ENCODE measurements at regions not wholly inside any gene's neighbourhood (a gene's known extent, or its start where the extent isn't known, plus 50 kb on each side); places are given as distances from the start of the nearest gene placed in this dataset.

DNA sequence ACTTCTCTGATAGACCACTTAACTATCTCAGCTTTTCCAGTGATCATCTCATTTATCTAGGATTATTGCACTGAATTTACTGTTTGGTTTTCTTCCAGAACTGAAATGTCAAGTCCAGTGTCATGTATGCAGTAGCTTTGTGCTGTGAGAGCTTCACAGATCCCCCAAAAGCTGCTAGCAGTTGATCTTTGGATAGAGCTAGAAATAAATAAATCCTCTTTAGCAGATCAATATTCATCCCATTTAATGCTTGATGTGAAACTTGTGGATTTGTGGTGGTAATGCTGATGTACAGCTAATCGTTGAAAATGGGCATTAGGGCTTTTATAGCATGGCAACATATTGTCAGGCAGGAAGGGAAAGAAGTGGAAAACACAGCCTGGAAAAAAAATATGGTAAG lies 509.6 kb upstream of the FAM241A start:
- no peak for DNase-seq (ENCODE audit: low spot score)
- H3K9me3 Mint-ChIP-seq (ENCODE audit: unreplicated experiment): no peaks in the 10 kb centered on the region

GRCh38 chr4:111636961-111637585 lies 508.2 kb upstream of the FAM241A start:
- H3K4me3 Mint-ChIP-seq (ENCODE audit: unreplicated experiment): no peak overlapping the region

More for the DNA sequence above, 509.6 kb upstream of the FAM241A start:
- Mint-ChIP-seq H3K4me3 (ENCODE audit: unreplicated experiment) (no peak overlapping the region), H3K27ac (ENCODE audit: unreplicated experiment) (no peak overlapping the region), H3K27me3 (ENCODE audit: unreplicated experiment) (no peaks in the 10 kb centered on the region), H3K36me3 (ENCODE audit: low read depth, unreplicated experiment) (no peaks in the 10 kb centered on the region), H3K4me1 (ENCODE audit: unreplicated experiment) (peaks cover 7% of the 10 kb centered on the region)
- TF ChIP-seq, protein P1, sequence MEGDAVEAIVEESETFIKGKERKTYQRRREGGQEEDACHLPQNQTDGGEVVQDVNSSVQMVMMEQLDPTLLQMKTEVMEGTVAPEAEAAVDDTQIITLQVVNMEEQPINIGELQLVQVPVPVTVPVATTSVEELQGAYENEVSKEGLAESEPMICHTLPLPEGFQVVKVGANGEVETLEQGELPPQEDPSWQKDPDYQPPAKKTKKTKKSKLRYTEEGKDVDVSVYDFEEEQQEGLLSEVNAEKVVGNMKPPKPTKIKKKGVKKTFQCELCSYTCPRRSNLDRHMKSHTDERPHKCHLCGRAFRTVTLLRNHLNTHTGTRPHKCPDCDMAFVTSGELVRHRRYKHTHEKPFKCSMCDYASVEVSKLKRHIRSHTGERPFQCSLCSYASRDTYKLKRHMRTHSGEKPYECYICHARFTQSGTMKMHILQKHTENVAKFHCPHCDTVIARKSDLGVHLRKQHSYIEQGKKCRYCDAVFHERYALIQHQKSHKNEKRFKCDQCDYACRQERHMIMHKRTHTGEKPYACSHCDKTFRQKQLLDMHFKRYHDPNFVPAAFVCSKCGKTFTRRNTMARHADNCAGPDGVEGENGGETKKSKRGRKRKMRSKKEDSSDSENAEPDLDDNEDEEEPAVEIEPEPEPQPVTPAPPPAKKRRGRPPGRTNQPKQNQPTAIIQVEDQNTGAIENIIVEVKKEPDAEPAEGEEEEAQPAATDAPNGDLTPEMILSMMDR (IDR thresholded peaks at IDR 0.05; ENCODE audit: unreplicated experiment): no peak

DNA sequence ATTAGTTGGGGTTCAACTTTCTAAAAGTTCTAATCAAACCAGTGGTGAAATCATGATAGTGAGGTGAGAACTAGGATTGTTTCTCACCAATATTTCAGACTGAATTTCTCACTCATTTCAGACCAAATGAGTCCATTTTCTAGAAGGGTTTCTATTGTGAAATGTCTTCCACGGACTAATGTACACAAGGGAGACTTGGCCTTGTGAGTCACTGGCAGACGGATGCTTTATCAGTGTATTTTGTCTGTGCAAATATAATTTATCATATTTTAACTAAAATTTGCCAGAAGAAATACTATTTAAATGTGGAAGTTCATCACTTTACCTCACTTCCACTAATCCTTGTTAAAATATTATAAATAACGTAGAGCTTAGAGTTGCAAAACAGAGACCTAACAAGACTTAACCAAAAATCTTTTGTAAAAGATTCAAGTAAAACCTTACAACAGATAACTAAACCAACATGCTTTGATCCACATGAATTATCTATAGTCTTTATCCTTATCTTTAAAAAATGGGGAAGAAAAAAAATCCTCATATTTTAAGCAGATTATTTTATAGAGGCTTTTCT lies 506.0 kb upstream of the FAM241A start:
- Mint-ChIP-seq H3K4me3 (ENCODE audit: unreplicated experiment) (no peak overlapping the region), H3K27ac (ENCODE audit: unreplicated experiment) (no peak overlapping the region)
- DNase-seq (ENCODE audit: low spot score): no peak

More at GRCh38 chr4:111636961-111637585, 508.2 kb upstream of the FAM241A start:
- no peak for DNase-seq (ENCODE audit: low spot score)
- Mint-ChIP-seq H3K27me3 (ENCODE audit: unreplicated experiment) (no peaks in the 10 kb centered on the region), H3K4me1 (ENCODE audit: unreplicated experiment) (peaks cover 7% of the 10 kb centered on the region), H3K9me3 (ENCODE audit: unreplicated experiment) (no peaks in the 10 kb centered on the region), H3K27ac (ENCODE audit: unreplicated experiment) (no peak overlapping the region), H3K36me3 (ENCODE audit: low read depth, unreplicated experiment) (no peaks in the 10 kb centered on the region)
- TF ChIP-seq, protein P1 (IDR thresholded peaks at IDR 0.05; ENCODE audit: unreplicated experiment): no peak

GRCh38 chr4:111639876-111640275 lies 505.4 kb upstream of the FAM241A start:
- H3K27me3 Mint-ChIP-seq (ENCODE audit: unreplicated experiment): no peaks in the 10 kb centered on the region
- TF ChIP-seq, protein P1 (IDR thresholded peaks at IDR 0.05; ENCODE audit: unreplicated experiment): no peak
- no peaks in the 10 kb centered on the region for H3K36me3 Mint-ChIP-seq (ENCODE audit: low read depth, unreplicated experiment)
- peaks cover 2% of the 10 kb centered on the region for H3K4me1 Mint-ChIP-seq (ENCODE audit: unreplicated experiment)
- no peaks in the 10 kb centered on the region for H3K9me3 Mint-ChIP-seq (ENCODE audit: unreplicated experiment)
- no peak overlapping the region for H3K27ac Mint-ChIP-seq (ENCODE audit: unreplicated experiment)
- no peak overlapping the region for H3K4me3 Mint-ChIP-seq (ENCODE audit: unreplicated experiment)
- DNase-seq (ENCODE audit: low spot score): no peak

More for the DNA sequence above, 506.0 kb upstream of the FAM241A start:
- Mint-ChIP-seq H3K9me3 (ENCODE audit: unreplicated experiment) (no peaks in the 10 kb centered on the region), H3K27me3 (ENCODE audit: unreplicated experiment) (no peaks in the 10 kb centered on the region), H3K4me1 (ENCODE audit: unreplicated experiment) (peaks cover 2% of the 10 kb centered on the region), H3K36me3 (ENCODE audit: low read depth, unreplicated experiment) (no peaks in the 10 kb centered on the region)
- TF ChIP-seq, protein P1 (IDR thresholded peaks at IDR 0.05; ENCODE audit: unreplicated experiment): no peak
